GM21526 (cell line): ENCODE measurements at regions not wholly inside any gene's neighbourhood (a gene's known extent, or its start where the extent isn't known, plus 50 kb on each side); places are given as distances from the start of the nearest gene placed in this dataset.

ENCODE experiments used
- ATAC-seq: cut with Tn5 transposase; IDR thresholded peaks from one replicate; pipeline ENCODE4 v1.9.1; 2021; ENCODE audit warnings: moderate library complexity; ENCODE audit not compliant: unreplicated experiment, low FRiP score

GRCh38 chr14:34072921-34073320 is 122.0 kb upstream of the EGLN3 start:
- peak; percentile 72 for ATAC-seq

GRCh38 chr14:34072401-34072800 is 121.5 kb upstream of the EGLN3 start:
- no peak for ATAC-seq

GRCh38 chr14:34070917-34071407 is 120.1 kb upstream of the EGLN3 start:
- no peak for ATAC-seq

- ATAC-seq = no peak
Observed at GRCh38 chr14:34069854-34070582, 119.1 kb upstream of the EGLN3 start.

- no peak for ATAC-seq
Observed at GRCh38 chr14:34067587-34067986, 116.7 kb upstream of the EGLN3 start.

GRCh38 chr14:34065690-34066391 is 115.0 kb upstream of the EGLN3 start:
- no peak for ATAC-seq

- no peak for ATAC-seq
Observed at GRCh38 chr14:34065236-34065635, 114.4 kb upstream of the EGLN3 start.

- ATAC-seq = no peak
Observed at GRCh38 chr14:34064349-34064748, 113.5 kb upstream of the EGLN3 start.

- ATAC-seq = no peak
Observed at GRCh38 chr14:34063470-34064164, 112.7 kb upstream of the EGLN3 start.

- ATAC-seq = no peak
Observed at GRCh38 chr14:34063042-34063441, 112.2 kb upstream of the EGLN3 start.

GRCh38 chr14:34062353-34062973 is 111.6 kb upstream of the EGLN3 start:
- no peak for ATAC-seq

GRCh38 chr14:34060651-34060999 is 109.8 kb upstream of the EGLN3 start:
- peak; percentile 21 for ATAC-seq

GRCh38 chr14:34059925-34060650 is 109.2 kb upstream of the EGLN3 start:
- ATAC-seq = peak; percentile 84

GRCh38 chr14:34059037-34059924 is 108.4 kb upstream of the EGLN3 start:
- no peak for ATAC-seq

GRCh38 chr14:34058510-34058909 is 107.6 kb upstream of the EGLN3 start:
- ATAC-seq = no peak

GRCh38 chr14:34056046-34056445 is 105.2 kb upstream of the EGLN3 start:
- no peak for ATAC-seq

GRCh38 chr14:34055157-34055950 is 104.5 kb upstream of the EGLN3 start:
- ATAC-seq = no peak

GRCh38 chr14:34053666-34054065 is 102.8 kb upstream of the EGLN3 start:
- ATAC-seq = no peak

- no peak for ATAC-seq
Observed at GRCh38 chr14:34052658-34053014, 101.8 kb upstream of the EGLN3 start.
